Breast epithelium (tissue), 4 donors: ENCODE measurements at regions not wholly inside any gene's neighbourhood (a gene's known extent, or its start where the extent isn't known, plus 50 kb on each side); places are given as distances from the start of the nearest gene placed in this dataset.

Experiments
- DNase-seq, 2 donors: peaks; one replicate each; pipeline ENCODE4 v3.0.0-alpha.2; 2019; ENCODE audit warnings: low spot score in 2 of 2
- H3K27ac ChIP-seq, 2 donors: fragments of 200-600 bp; sonication (generic) in 1 of 2; one replicate each; pipeline ENCODE4 v1.5.1; 2016 to 2019; ENCODE audit warnings: mild to moderate bottlenecking in 1 of 2
- H3K27me3 ChIP-seq, 2 donors: fragments of 200-600 bp; sonication (generic) in 1 of 2; one replicate each; pipeline versions ENCODE4 v1.5.1 to v1.6.0; 2017 to 2019; ENCODE audit warnings: control low read depth in 1 of 2, mild to moderate bottlenecking in 1 of 2
- H3K36me3 ChIP-seq: fragments of 200-600 bp; one replicate; pipeline ENCODE4 v1.5.1; 2019
- H3K4me1 ChIP-seq, 2 donors: fragments of 200-600 bp; sonication (generic); one replicate each; pipeline ENCODE4 v1.5.1; 2016 to 2019; ENCODE audit warnings: control low read depth in 1 of 2
- H3K4me3 ChIP-seq, 3 donors: fragments of 200-600 bp; sonication (generic); 1 replicate in 2 of 3; 2 replicates in 1 of 3; pipeline ENCODE4 v1.5.1; 2016 to 2019; ENCODE audit warnings: mild to moderate bottlenecking in 3 of 3, moderate library complexity in 2 of 3
- H3K9me3 ChIP-seq, 2 donors: fragments of 200-600 bp; sonication (generic) in 1 of 2; one replicate each; pipeline ENCODE4 v1.5.1; 2016 to 2019; ENCODE audit warnings: control low read depth in 1 of 2
- CTCF ChIP-seq, 3 donors: fragments of 450-650 bp; IDR thresholded peaks; one replicate each; pipeline ENCODE4 v1.5.1; 2016 to 2017; ENCODE audit warnings: antibody characterized with exemption in 3 of 3, mild to moderate bottlenecking in 3 of 3, moderate library complexity in 3 of 3
- POLR2A ChIP-seq: fragments of 450-650 bp; IDR thresholded peaks from one replicate; pipeline ENCODE4 v1.6.1; 2016; ENCODE audit warnings: antibody characterized with exemption, mild to moderate bottlenecking, moderate library complexity
- POLR2AphosphoS5 ChIP-seq, 3 donors: sonication (generic); formaldehyde crosslinking; IDR thresholded peaks; one replicate each; pipeline ENCODE4 v1.6.1; 2017; ENCODE audit warnings: antibody characterized with exemption in 3 of 3
- intact Hi-C: fragments of 100-400 bp; cut with DNase I; formaldehyde crosslinking; loops from one replicate; pipeline ENCODE4 v1.15.1; 2023; ENCODE audit warnings: low total_unique reads

DNA sequence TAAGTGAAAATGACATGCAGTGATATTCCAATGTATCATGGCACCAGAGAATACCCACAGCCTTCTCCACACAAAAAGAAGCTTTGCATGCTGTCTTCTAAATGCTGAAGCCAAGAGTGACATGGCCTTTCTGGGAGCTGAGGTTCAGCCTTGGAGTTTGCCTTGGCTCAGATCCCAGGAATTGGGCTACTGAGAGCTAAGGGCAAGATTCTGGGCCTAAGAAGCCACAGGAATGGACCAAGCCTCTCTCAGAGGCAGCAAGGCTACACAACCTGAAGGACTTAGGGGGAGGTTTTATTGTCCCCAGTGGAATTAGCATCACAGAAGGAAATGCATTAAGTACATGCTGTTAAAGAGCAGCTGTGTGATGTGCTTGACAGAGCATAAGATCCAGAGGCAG is 1078.5 kb downstream of the TUSC7 start:
- Histone ChIP-seq H3K27me3 (no peaks in the 10 kb centered on the region), H3K27ac (no peak overlapping the region), H3K4me1 (no peaks in the 10 kb centered on the region), H3K36me3 (no peaks in the 10 kb centered on the region), H3K9me3 (no peaks in the 10 kb centered on the region), H3K4me3 (no peak overlapping the region)
- DNase-seq: no peak
- no peak for TF ChIP-seq POLR2A
- TF ChIP-seq CTCF (IDR thresholded peaks at IDR 0.05): no peak
- TF ChIP-seq POLR2AphosphoS5 (IDR thresholded peaks at IDR 0.05): no peak
- intact Hi-C loops: no loop called here

DNA sequence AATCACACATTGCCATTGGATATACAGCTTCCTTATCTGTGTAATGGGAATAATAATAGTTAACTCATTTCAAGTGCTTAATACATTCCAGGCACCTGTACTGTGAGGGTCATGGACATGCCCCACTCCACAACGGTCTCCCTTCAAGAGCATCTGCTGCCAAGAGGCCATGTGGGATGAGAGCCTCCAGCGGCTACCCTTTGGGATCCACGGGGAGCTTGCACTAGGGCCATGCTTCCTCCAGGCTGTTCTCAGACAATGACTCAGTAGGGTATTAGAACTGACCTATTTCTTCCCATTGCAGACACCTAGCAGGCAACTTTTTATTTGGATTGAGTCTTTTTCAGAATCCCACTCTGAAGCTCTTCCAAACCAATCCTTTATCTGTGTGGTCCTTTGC is 1078.9 kb downstream of the TUSC7 start:
- no peak overlapping the region for H3K27ac ChIP-seq
- H3K4me1 ChIP-seq: no peaks in the 10 kb centered on the region
- no peaks in the 10 kb centered on the region for H3K27me3 ChIP-seq
- intact Hi-C loops: no loop called here
- no peaks in the 10 kb centered on the region for H3K9me3 ChIP-seq
- TF ChIP-seq CTCF (IDR thresholded peaks at IDR 0.05): no peak
- TF ChIP-seq POLR2A: no peak
- TF ChIP-seq POLR2AphosphoS5 (IDR thresholded peaks at IDR 0.05): no peak
- no peak for DNase-seq
- no peak overlapping the region for H3K4me3 ChIP-seq
- H3K36me3 ChIP-seq: no peaks in the 10 kb centered on the region

- intact Hi-C loops: no loop called here
- Histone ChIP-seq H3K4me1 (no peaks in the 10 kb centered on the region), H3K36me3 (no peaks in the 10 kb centered on the region), H3K9me3 (no peaks in the 10 kb centered on the region), H3K27ac (no peak overlapping the region), H3K27me3 (no peaks in the 10 kb centered on the region), H3K4me3 (no peak overlapping the region)
- no peak for TF ChIP-seq POLR2A
- no peak for DNase-seq
Observed at GRCh38 chr3:117790235-117790987, 1080.8 kb downstream of the TUSC7 start.

- TF ChIP-seq CTCF (IDR thresholded peaks at IDR 0.05): no peak
- TF ChIP-seq POLR2A: no peak
- TF ChIP-seq POLR2AphosphoS5 (IDR thresholded peaks at IDR 0.05): no peak
- no peak for DNase-seq
- Histone ChIP-seq H3K27me3 (no peaks in the 10 kb centered on the region), H3K9me3 (no peaks in the 10 kb centered on the region), H3K27ac (no peak overlapping the region), H3K4me1 (no peaks in the 10 kb centered on the region), H3K36me3 (no peaks in the 10 kb centered on the region), H3K4me3 (no peak overlapping the region)
- intact Hi-C loops: no loop called here
Observed at GRCh38 chr3:117793622-117794265, 1084.2 kb downstream of the TUSC7 start.

GRCh38 chr3:117798221-117798620 is 1088.6 kb downstream of the TUSC7 start:
- Histone ChIP-seq H3K4me1 (no peaks in the 10 kb centered on the region), H3K27ac (no peak overlapping the region), H3K9me3 (no peaks in the 10 kb centered on the region), H3K27me3 (no peaks in the 10 kb centered on the region), H3K4me3 (no peak overlapping the region), H3K36me3 (no peaks in the 10 kb centered on the region)
- intact Hi-C loops: no loop called here
- TF ChIP-seq CTCF (IDR thresholded peaks at IDR 0.05): no peak
- no peak for TF ChIP-seq POLR2AphosphoS5 (IDR thresholded peaks at IDR 0.05)
- TF ChIP-seq POLR2A: no peak
- DNase-seq: no peak
